ENCODE measurements at regions not wholly inside any gene's neighbourhood (a gene's known extent, or its start where the extent isn't known, plus 50 kb on each side); places are given as distances from the start of the nearest gene placed in this dataset.
"Not testable (repeated sequence)": the region's sequence is repeated elsewhere in the genome, so short reads cannot be mapped to it uniquely, and the experiment has no call there.

DNA sequence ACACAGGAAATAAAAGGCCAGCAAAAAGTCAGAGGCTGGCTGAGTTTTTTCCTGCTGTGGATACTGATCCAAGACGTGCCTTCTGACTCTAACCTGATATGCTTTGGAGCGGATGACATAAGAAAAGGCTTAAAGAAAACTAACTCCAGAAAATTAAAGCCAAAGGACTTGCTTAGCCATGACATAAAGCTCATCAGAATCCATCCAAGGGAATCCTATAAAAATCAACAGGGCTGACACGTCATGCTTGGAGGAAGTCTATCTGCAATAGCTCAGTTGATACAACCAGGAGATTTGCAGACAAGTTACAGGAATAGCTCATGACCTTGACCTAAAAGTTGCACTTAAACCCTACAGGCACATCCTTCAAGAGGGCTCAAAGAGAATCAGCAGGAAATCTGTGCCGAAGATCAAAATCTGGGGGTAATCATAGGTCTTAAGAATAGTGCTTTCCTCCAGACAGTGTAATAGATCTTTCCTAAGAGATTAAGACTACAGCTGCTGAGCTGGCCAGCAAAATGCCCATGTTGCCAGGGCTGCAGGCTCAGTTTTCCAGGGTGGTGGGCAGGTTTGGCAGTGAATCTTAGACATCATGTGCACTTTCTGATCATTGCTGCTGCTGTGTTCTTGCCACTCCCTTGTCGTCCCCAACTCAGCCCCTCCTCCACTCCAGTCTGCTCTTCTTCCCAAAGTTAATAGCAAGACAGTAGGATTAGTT, 111.5 kb upstream of the SVIL start:
- DNase-seq = no peak

GRCh38 chr10:29740981-29741545, 106.3 kb upstream of the SVIL start:
- no peak for DNase-seq

DNA sequence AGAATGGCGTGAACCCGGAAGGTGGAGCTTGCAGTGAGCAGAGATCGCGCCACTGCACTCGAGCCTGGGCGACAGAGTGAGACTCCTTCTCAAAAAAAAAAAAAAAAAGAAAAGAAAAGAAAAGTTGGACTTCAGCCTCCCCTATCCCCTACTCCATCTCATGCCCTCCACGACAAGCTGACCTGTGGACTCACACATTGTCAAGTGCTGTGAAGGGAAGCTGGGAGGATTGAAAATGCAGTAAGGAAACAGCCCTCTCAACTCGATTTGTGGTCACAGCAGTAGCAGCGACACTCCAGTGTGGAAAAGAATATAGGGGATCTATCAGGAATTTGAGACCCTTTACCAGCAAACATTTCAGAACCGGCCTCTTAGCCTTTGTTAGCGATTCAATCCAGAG, 103.6 kb upstream of the SVIL start:
- no peak for DNase-seq

DNA sequence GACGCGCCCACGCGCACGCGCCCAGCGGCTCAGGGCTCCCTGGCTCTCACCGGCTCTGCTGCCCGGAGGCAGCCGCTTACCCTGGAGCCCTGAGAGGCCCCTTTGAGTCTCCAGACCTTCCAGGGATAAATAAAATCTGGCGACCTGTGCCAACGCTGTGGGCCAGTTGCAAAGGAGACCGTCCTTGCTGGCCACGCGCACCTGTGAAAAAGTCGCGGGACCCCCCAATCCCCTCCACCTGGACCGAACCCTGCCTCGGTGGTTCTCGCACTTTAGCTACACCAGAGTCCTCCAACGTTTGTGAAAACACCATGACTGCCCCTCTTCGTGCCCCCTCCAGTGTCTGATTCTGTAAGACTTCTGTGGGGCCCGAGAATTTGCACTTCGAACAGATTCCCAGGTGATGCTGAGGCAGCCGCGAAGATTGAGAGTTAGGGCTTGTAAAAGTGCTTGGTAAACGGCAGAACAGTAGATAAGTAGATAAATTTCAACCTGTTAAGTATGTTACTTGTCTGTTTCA, 102.4 kb upstream of the SVIL start:
- DNase-seq = no peak

- DNase-seq = peak; percentile 74
Observed at GRCh38 chr10:29736366-29737073, 101.7 kb upstream of the SVIL start.

GRCh38 chr10:29735628-29736365, 101.0 kb upstream of the SVIL start:
- DNase-seq = peak; percentile 96

DNA sequence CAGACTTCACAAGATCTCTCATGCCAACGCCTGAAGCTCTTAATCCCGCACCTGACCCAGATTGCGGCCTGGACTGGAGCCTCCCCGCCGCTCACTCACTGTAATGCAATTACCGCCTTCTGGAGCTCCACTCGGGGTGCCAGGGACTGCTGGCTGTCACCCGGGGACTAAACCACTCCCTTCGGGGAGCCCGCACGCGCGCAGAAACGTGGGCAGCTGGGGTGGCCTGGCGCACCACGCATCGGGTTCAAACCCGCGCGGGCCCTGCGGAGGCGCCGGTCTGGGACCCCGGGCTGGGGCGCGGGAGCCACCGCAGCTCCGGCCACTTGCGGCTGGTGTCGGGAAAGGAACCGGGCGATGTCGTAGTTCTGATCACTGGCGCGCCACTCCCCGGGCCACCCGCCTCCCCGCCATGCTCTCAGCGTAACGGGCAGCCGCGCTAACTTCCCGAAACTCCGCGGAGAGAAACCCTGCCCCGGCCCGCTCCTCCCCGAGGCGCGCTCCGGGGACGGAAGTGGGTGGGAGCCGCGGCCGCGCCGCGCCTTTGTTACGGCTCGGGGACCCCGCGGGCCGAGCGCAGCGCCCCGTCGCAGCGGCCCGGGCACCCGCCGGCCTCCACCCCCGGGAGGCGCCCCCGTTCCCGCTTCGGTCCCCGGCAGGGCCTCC, 100.3 kb upstream of the SVIL start:
- DNase-seq = peak; percentile 84

GRCh38 chr10:29734640-29734961, 99.8 kb upstream of the SVIL start:
- DNase-seq = no peak

DNA sequence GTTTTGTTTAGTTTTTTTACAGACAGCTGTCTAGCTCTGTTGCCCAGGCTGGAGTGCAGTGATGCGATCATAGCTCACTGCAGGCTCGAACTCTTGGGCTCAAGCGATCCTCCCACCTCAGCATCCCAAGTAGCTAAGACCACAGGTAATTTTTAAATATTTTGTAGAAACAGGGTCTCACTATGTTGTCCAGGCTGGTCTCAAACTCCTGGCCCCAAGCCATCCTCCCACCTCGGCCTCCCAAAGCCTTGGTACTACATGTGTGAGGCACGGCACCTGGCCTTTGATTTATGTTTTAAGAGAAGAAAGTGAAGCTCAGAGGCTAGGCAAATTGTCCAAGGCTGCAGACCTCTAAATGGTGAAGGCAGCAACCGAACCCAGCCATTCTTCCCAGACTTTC, 98.6 kb upstream of the SVIL start:
- no peak for DNase-seq

DNA sequence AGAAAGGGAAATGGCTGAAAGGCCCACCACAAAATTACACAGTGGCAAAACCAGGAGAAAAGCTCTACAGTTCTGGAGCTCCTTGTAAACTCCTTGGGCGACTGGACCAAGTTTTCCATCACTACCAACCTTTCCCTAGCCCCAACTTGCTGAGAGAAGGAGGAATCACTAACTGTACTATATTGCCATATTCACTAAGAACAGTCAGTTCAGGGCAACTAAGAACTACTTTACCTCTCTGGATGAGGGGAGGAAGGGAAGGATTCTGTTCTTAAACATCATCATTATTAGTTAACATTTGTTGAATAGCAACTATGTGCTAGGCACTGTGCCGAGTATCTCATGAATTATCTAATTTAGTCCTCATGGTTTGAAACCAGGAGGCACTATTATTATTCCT, 98.1 kb upstream of the SVIL start:
- DNase-seq = no peak

DNA sequence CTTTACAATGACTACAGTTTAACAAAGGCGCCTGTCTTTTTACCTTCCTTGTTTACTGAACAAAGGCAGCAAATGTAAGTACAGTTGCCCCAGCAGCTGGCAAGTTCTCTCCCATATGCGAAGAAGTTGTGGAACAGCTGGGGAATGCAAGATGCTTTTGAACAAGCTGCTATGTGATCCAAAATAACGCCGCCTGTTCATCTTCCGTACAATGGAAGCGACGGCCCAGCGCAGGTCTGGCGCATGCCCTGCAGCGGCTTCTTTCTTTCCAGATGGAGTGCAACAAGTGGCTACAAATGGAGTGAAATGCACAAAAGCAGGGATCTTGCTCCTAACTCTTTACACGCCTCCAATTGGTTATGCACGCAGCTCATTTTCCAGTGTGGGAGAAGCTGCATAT, 97.0 kb upstream of the SVIL start:
- DNase-seq = no peak

- DNase-seq = no peak
Observed at GRCh38 chr10:29730969-29731368, 96.2 kb upstream of the SVIL start.

DNA sequence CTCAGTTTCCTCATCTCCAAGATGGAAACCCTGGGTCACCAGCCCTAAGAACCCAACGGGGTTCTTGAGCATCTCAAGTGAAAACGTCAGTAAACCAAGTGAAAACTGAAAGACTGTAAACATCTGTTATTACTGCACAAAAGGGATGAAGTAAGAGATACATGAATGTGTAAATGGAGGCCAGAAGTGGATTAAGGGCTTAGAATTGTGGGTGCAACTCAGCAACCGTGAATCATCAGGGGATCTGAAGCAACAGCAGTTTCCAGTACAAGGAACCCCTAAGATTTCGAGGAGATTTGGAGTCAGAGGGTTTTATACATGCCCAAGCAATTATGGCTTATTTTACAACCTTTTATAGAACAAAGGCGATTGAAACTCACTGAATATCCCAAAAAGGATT, 95.7 kb upstream of the SVIL start:
- no peak for DNase-seq

DNA sequence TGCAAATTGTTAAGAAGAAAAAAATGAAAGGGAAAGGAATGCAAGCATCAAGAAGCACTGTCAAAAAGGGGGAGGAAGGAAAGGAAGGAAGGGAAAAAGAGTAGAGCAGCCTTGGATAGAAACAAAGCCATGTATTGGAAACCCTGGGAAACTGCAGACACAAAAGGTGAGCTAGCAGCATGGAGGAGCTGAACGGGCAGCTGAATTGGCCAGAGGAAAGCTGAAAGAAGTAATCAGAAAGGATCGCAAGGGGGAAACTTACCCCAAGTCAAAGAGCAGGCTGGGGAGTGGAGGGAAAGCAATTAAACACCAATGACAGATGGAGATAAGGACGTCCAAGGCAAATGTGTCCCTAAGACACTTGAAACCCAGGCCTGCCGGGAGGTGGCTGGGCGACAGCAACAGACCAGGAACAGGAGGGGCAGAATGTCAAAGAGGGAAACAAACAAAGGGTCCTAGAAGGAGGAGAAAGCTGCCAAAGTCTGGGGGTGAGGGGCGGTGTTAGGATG, 93.8 kb upstream of the SVIL start:
- DNase-seq = no peak

DNA sequence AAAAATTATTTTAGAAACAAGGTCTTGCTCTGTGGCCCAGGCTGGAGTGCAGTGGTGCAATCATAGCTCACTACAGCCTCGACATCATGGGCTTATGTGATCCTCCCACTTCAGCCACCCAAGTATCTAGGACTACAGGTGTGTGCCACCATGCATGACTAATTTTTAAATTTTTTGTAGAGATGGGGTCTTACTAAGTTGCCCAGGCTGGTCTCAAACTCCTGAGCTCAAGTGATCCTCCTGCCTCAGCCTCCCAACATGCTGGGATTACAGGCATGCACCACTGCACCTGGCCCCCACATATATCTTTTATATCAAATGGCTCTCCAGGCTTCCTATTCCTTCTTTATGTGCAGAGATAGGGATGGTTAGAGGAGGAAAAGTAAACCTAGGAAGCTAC, 91.2 kb upstream of the SVIL start:
- not testable (repeated sequence) for DNase-seq

- no peak for DNase-seq
Observed at GRCh38 chr10:29725133-29725720, 90.5 kb upstream of the SVIL start.

GRCh38 chr10:29723726-29724125, 89.0 kb upstream of the SVIL start:
- no peak for DNase-seq

GRCh38 chr10:29722777-29723176, 88.0 kb upstream of the SVIL start:
- no peak for DNase-seq

DNA sequence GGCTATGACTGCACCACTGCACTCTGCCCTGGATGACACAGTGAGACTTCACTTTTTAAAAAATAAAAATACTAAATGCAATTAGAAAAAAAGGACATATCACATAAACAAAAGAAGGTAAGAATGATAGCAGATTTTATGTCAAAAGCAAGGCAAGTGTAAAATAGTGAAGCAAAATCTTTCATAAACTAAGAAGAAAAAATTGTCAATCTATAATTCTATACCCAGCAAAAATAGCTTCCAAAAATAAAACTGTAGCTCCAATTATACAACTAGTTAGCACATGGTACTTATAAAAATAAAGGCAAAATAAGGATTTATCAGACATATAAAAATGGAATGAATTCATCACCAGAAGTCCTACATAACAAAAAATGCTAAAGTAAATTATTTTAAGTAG, 85.4 kb upstream of the SVIL start:
- DNase-seq = no peak

DNA sequence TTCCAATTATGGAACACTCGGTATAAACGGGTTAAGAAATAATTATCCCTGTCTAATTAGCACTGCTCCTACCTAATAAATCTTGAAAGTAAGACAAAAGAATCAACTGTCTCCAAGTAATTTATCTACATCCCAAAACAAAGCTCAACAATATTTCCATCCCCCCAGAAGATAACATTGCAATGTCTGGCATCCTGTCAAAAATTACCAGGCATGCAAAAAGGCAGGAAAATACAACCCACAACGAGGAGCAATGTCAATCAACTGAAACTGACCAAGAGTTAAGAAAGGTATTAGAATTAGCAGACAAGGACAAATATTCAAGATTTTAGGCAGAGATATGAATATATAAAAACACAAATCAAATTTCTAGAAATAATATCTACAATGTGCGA, 84.5 kb upstream of the SVIL start:
- DNase-seq = no peak

- no peak for DNase-seq
Observed at GRCh38 chr10:29715296-29715695, 80.5 kb upstream of the SVIL start.

DNA sequence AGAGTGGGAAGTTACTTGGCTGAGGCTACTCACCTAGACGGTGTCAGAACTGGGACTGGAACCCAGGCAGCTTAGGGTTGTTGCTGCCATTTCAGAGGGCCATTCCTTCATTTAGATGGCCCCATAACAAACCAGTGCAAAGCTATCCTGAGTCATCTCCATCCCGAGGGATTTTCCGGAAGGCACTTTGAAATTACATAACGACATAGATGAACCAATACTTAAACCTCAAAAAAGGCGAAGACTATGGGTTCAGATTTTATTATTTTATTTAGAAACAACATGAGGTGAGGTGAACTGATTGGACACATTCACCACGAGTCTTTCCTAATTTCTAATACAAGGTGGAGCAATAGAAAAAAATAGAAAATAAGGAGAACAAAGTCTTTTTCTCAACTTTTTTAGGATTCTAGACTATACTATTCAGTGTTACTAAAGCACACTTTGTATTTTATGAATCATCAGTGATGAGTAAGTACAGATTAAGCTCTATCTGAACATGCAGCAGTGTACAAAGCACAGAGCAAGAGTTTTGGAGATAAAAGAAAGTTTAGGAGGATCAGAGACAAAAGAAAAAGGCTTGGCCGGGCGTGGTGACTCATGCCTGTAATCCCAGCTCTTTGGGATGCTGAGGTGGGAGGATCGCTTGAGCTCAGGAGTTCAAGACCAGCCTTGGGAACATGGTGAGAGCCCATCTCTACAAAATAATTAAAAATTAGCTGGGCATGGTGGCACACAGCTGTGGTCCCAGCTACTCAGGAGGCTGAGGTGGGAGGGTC, 79.5 kb upstream of the SVIL start:
- no peak for DNase-seq
